H1 (cell line): ENCODE measurements at regions not wholly inside any gene's neighbourhood (a gene's known extent, or its start where the extent isn't known, plus 50 kb on each side); places are given as distances from the start of the nearest gene placed in this dataset.

Experiments
- CTCF ChIA-PET: fragments of 300-600 bp; sonication (Branson Sonifier 250); formaldehyde crosslinking; loops from one replicate; lab custom pipeline; 2021; ENCODE audit not compliant: partially characterized antibody; lab: Charles Lee
- POLR2A ChIA-PET: fragments of 300-600 bp; sonication (Branson Sonifier 250); formaldehyde crosslinking; loops from one replicate; lab custom pipeline; 2021; ENCODE audit warnings: inconsistent platforms; ENCODE audit not compliant: partially characterized antibody; lab: Charles Lee
- DNase-seq, 2 experiments: peaks; one replicate each; pipeline versions ENCODE4 v3.0.0 to v3.0.0-alpha.2; 2010 to 2022; ENCODE audit warnings: low spot score in 2 of 2, low read depth in 1 of 2, mixed read lengths in 1 of 2
- FAIRE-seq: peaks from 2 replicates; lab custom pipeline; 2011; peaks lifted over from hg19 to GRCh38; lab: Jason Lieb, UNC
- H2AFZ ChIP-seq: 2 replicates; pipeline ENCODE4 v1.8.1; 2012; ENCODE audit warnings: low read length, inconsistent platforms
- H2AK5ac ChIP-seq: 2 replicates; pipeline ENCODE4 v1.6.1; 2013; ENCODE audit warnings: low read depth, low read length
- H2BK120ac ChIP-seq: replicated peaks from 2 replicates; pipeline ENCODE3; 2013; ENCODE audit warnings: low read depth, low read length, inconsistent platforms
- H2BK12ac ChIP-seq: 2 replicates; pipeline ENCODE4 v1.6.1; 2013; ENCODE audit warnings: low read depth, low read length
- H2BK15ac ChIP-seq: 2 replicates; pipeline ENCODE4 v1.6.1; 2013; ENCODE audit warnings: low read length
- H2BK20ac ChIP-seq: 2 replicates; pipeline ENCODE4 v1.6.1; 2013; ENCODE audit warnings: low read length
- H2BK5ac ChIP-seq: 2 replicates; pipeline ENCODE4 v1.6.1; 2013; ENCODE audit warnings: low read depth, low read length
- H3K14ac ChIP-seq: 2 replicates; pipeline ENCODE4 v1.6.1; 2013; ENCODE audit warnings: inconsistent platforms; ENCODE audit not compliant: insufficient read length
- H3K18ac ChIP-seq: 2 replicates; pipeline ENCODE4 v1.6.1; 2013; ENCODE audit warnings: low read length; ENCODE audit errors: extremely low read depth
- H3K23ac ChIP-seq: 2 replicates; pipeline ENCODE4 v1.6.1; 2013; ENCODE audit warnings: inconsistent platforms; ENCODE audit not compliant: insufficient read length
- H3K23me2 ChIP-seq: 2 replicates; pipeline ENCODE4 v1.6.1; 2013; ENCODE audit warnings: low read depth, low read length
- H3K27ac ChIP-seq: 2 replicates; pipeline ENCODE4 v1.6.1; 2011; ENCODE audit warnings: low read depth, low read length, inconsistent platforms
- H3K27me3 ChIP-seq, 4 experiments: replicated peaks in 1 of 4; 1 replicate in 1 of 4; 2 replicates in 3 of 4; pipeline versions ENCODE4 v1.6.1 to v1.8.1; 2011 to 2013; ENCODE audit warnings: low read length in 3 of 4, mild to moderate bottlenecking in 3 of 4, inconsistent platforms in 2 of 4, mixed read lengths in 2 of 4, moderate library complexity in 1 of 4; ENCODE audit not compliant: control insufficient read depth in 3 of 4, insufficient read depth in 3 of 4; ENCODE audit errors: extremely low read depth in 1 of 4
- H3K36me3 ChIP-seq, 4 experiments: 2 replicates each; pipeline versions ENCODE4 v1.6.1 to v1.8.1; 2011 to 2013; ENCODE audit warnings: mild to moderate bottlenecking in 4 of 4, low read length in 3 of 4, moderate library complexity in 2 of 4, control low read depth in 1 of 4, inconsistent platforms in 1 of 4; ENCODE audit not compliant: insufficient read depth in 4 of 4, control insufficient read depth in 2 of 4
- H3K4ac ChIP-seq: replicated peaks from 2 replicates; pipeline ENCODE3; 2013; ENCODE audit warnings: low read length, low read depth, mixed read lengths, inconsistent platforms; ENCODE audit not compliant: insufficient read length
- H3K4me1 ChIP-seq, 4 experiments: replicated peaks in 1 of 4; 1 replicate in 1 of 4; 2 replicates in 3 of 4; pipeline versions ENCODE4 v1.6.1 to v1.8.1; 2011 to 2013; ENCODE audit warnings: low read length in 3 of 4, inconsistent platforms in 2 of 4, mixed read lengths in 1 of 4; ENCODE audit not compliant: insufficient read depth in 4 of 4, control insufficient read depth in 3 of 4
- H3K4me2 ChIP-seq, 2 experiments: 2 replicates each; pipeline versions ENCODE4 v1.6.1 to v1.8.1; 2011 to 2013; ENCODE audit warnings: low read depth in 2 of 2, low read length in 2 of 2, control low read depth in 1 of 2, inconsistent platforms in 1 of 2, mild to moderate bottlenecking in 1 of 2; ENCODE audit not compliant: insufficient read depth in 1 of 2
- H3K4me3 ChIP-seq, 4 experiments: fragments of 200-600, 300-600 bp in 1 of 4; sonication (generic), shearing (Covaris generic), sonication (Bioruptor Twin) in 1 of 4; 2 replicates each; pipeline versions ENCODE4 v1.5.1 to v1.8.1; 2011 to 2016; ENCODE audit warnings: low read length in 4 of 4, low read depth in 3 of 4, control low read depth in 2 of 4, inconsistent platforms in 2 of 4, mild to moderate bottlenecking in 2 of 4, mixed read lengths in 1 of 4, moderate library complexity in 1 of 4; ENCODE audit not compliant: insufficient read depth in 2 of 4; ENCODE audit errors: extremely low read depth in 1 of 4
- H3K56ac ChIP-seq: replicated peaks from 2 replicates; pipeline ENCODE3; 2013; ENCODE audit warnings: low read depth, mild to moderate bottlenecking, mixed read lengths, low read length, inconsistent platforms; ENCODE audit not compliant: insufficient read length
- H3K79me1 ChIP-seq: 2 replicates; pipeline ENCODE4 v1.6.1; 2013; ENCODE audit warnings: low read depth, low read length, control low read depth
- H3K79me2 ChIP-seq, 2 experiments: 2 replicates each; pipeline versions ENCODE4 v1.6.1 to v1.8.1; 2012 to 2013; ENCODE audit warnings: low read length in 2 of 2, mild to moderate bottlenecking in 2 of 2, inconsistent platforms in 1 of 2; ENCODE audit not compliant: insufficient read depth in 2 of 2, control insufficient read depth in 1 of 2
- H3K9ac ChIP-seq, 4 experiments: replicated peaks in 1 of 4; 1 replicate in 1 of 4; 2 replicates in 3 of 4; pipeline versions ENCODE4 v1.6.1 to v1.8.1; 2011 to 2013; ENCODE audit warnings: low read depth in 3 of 4, low read length in 3 of 4, control low read depth in 2 of 4, mild to moderate bottlenecking in 2 of 4, moderate library complexity in 2 of 4, inconsistent platforms in 1 of 4; ENCODE audit errors: extremely low read depth in 1 of 4
- H3K9me3 ChIP-seq, 2 experiments: 2 replicates each; pipeline versions ENCODE4 v1.6.1 to v1.8.1; 2012 to 2013; ENCODE audit warnings: mild to moderate bottlenecking in 2 of 2, moderate library complexity in 2 of 2, control low read depth in 1 of 2, inconsistent platforms in 1 of 2, low read depth in 1 of 2, low read length in 1 of 2, mixed read lengths in 1 of 2; ENCODE audit not compliant: insufficient read depth in 2 of 2
- H4K20me1 ChIP-seq, 2 experiments: replicated peaks in 1 of 2; 2 replicates each; pipeline versions ENCODE3 to v1.8.1; 2011 to 2013; ENCODE audit warnings: inconsistent platforms in 2 of 2, low read length in 2 of 2, mild to moderate bottlenecking in 1 of 2; ENCODE audit not compliant: insufficient read depth in 2 of 2, control insufficient read depth in 1 of 2
- H4K5ac ChIP-seq: 2 replicates; pipeline ENCODE4 v1.6.1; 2013; ENCODE audit warnings: low read length, low read depth, mixed read lengths, inconsistent platforms; ENCODE audit not compliant: insufficient read length
- H4K8ac ChIP-seq: 2 replicates; pipeline ENCODE4 v1.8.0; 2013; ENCODE audit warnings: mild to moderate bottlenecking, moderate library complexity, low read length, inconsistent platforms; ENCODE audit not compliant: insufficient read depth; ENCODE audit errors: extremely low read depth
- H4K91ac ChIP-seq: replicated peaks from 2 replicates; pipeline ENCODE3; 2013; ENCODE audit warnings: low read length, mixed read lengths, inconsistent platforms; ENCODE audit not compliant: insufficient read length
- CBX8 ChIP-seq: fragments of 300-800, 300-1000 bp; sonication (generic); IDR thresholded peaks from 2 replicates; pipeline ENCODE4 v1.7.1; 2016; ENCODE audit warnings: low read depth, low read length, borderline replicate concordance
- CTBP2 ChIP-seq: IDR thresholded peaks from 2 replicates; pipeline ENCODE4 v1.7.0; 2011; ENCODE audit warnings: borderline replicate concordance, mild to moderate bottlenecking, moderate library complexity, mixed read lengths, low read length; ENCODE audit not compliant: insufficient read depth, insufficient read length
- POLR2A ChIP-seq, 2 experiments: IDR thresholded peaks; 1 replicate in 1 of 2; 2 replicates in 1 of 2; pipeline ENCODE4 v1.6.1; 2011; ENCODE audit warnings: low read depth in 2 of 2, low read length in 2 of 2, mild to moderate bottlenecking in 2 of 2; ENCODE audit errors: control extremely low read depth in 1 of 2
- SP2 ChIP-seq: IDR thresholded peaks from 2 replicates; pipeline ENCODE4 v1.6.1; 2012; ENCODE audit warnings: mild to moderate bottlenecking, low read length, inconsistent platforms

DNA sequence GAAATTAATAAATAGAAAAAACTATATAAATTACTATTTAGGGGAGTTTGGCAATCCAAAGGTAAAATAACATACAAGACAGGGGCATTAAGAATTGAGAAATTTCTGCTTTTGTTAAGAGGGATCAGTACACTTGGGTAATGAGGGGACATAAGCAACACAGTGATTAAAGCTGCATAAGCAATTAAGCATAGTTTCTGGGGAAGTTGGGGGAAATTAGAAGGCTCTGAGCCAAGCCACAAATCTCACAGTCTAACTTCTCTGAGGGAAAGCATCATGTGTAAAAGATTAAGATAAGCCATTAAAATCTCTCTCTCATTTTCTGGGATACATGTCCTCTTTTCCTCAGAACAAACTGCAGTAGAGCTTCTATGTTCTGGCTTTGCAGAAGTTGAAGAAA, 533.9 kb upstream of the LRFN5 start:
- Histone ChIP-seq H4K20me1 (no peaks in the 10 kb centered on the region), H3K9me3 (no peaks in the 10 kb centered on the region), H2AK5ac (no peak overlapping the region), H3K9ac (no peak overlapping the region), H4K8ac (no peak overlapping the region), H2BK12ac (no peak overlapping the region), H3K18ac (no peak overlapping the region), H3K4me1 (no peaks in the 10 kb centered on the region), H3K4ac (no peak overlapping the region), H2BK15ac (no peak overlapping the region), H4K91ac (no peak overlapping the region), H3K79me2 (no peaks in the 10 kb centered on the region), H2BK20ac (no peak overlapping the region), H4K5ac (no peak overlapping the region), H3K56ac (no peak overlapping the region), H3K36me3 (no peaks in the 10 kb centered on the region), H3K4me2 (no peak overlapping the region), H3K23ac (no peak overlapping the region), H3K23me2 (no peaks in the 10 kb centered on the region), H3K27me3 (no peaks in the 10 kb centered on the region), H2AFZ (no peak overlapping the region), H3K79me1 (no peaks in the 10 kb centered on the region), H2BK120ac (no peak overlapping the region), H3K27ac (no peak overlapping the region), H3K4me3 (no peak overlapping the region), H3K14ac (no peak overlapping the region), H2BK5ac (no peak overlapping the region)
- ChIA-PET CTCF (no interaction called here), POLR2A (no interaction called here)
- no peak for FAIRE-seq
- DNase-seq, result no peak
- no peak for TF ChIP-seq CBX8
- no peak for TF ChIP-seq POLR2A (IDR thresholded peaks at IDR 0.05; ENCODE audit: control extremely low read depth in 1 of 2, low read depth in 2 of 2, low read length in 2 of 2)
- TF ChIP-seq CTBP2, result no peak
- TF ChIP-seq SP2, result no peak
